NT2/D1 (cell line): ENCODE measurements at regions not wholly inside any gene's neighbourhood (a gene's known extent, or its start where the extent isn't known, plus 50 kb on each side); places are given as distances from the start of the nearest gene placed in this dataset.

ENCODE experiments used
- DNase-seq: peaks from one replicate; pipeline ENCODE4 v3.0.0-alpha.2; 2011; ENCODE audit warnings: low read depth, low spot score
- H3K27me3 ChIP-seq: 2 replicates; pipeline ENCODE4 v1.6.0; 2011; ENCODE audit warnings: mild to moderate bottlenecking; ENCODE audit not compliant: insufficient read length, insufficient read depth
- H3K36me3 ChIP-seq: 2 replicates; pipeline ENCODE4 v1.6.1; 2011; ENCODE audit warnings: mild to moderate bottlenecking, low read length, mixed read lengths; ENCODE audit not compliant: insufficient read depth, insufficient read length
- H3K4me1 ChIP-seq: 2 replicates; pipeline ENCODE4 v1.5.1; 2011; ENCODE audit not compliant: insufficient read depth, insufficient read length
- H3K4me3 ChIP-seq: 2 replicates; pipeline ENCODE4 v1.5.1; 2011; ENCODE audit warnings: low read depth; ENCODE audit not compliant: insufficient read length
- H3K9ac ChIP-seq: 2 replicates; pipeline ENCODE4 v1.6.0; 2011; ENCODE audit warnings: low read depth; ENCODE audit not compliant: insufficient read length
- H3K9me3 ChIP-seq: 2 replicates; pipeline ENCODE4 v1.5.1; 2011; ENCODE audit warnings: mild to moderate bottlenecking, low read length; ENCODE audit not compliant: insufficient read depth
- SUZ12 ChIP-seq: IDR thresholded peaks from 2 replicates; pipeline ENCODE4 v1.6.1; 2011; ENCODE audit not compliant: insufficient read length, insufficient read depth; ENCODE audit errors: extremely low read depth
- YY1 ChIP-seq: IDR thresholded peaks from 2 replicates; pipeline ENCODE4 v1.6.1; 2011; ENCODE audit not compliant: insufficient read length, insufficient read depth
- ZNF274 ChIP-seq: IDR thresholded peaks from 2 replicates; pipeline ENCODE4 v1.6.1; 2011; ENCODE audit warnings: mild to moderate bottlenecking, low read depth, low read length

- Histone ChIP-seq H3K36me3 (no peaks in the 10 kb centered on the region), H3K9me3 (no peaks in the 10 kb centered on the region), H3K4me3 (no peak overlapping the region), H3K4me1 (no peaks in the 10 kb centered on the region), H3K27me3 (no peaks in the 10 kb centered on the region), H3K9ac (no peak overlapping the region)
- DNase-seq = no peak
- TF ChIP-seq SUZ12 (no peak), ZNF274 (no peak), YY1 (no peak)
These were observed 1520.7 kb upstream of the B3GALT2 start for GRCh38 chr1:194707074-194707473.

GRCh38 chr1:194705123-194705854 is 1518.9 kb upstream of the B3GALT2 start:
- no peak for DNase-seq
- Histone ChIP-seq H3K4me1 (no peaks in the 10 kb centered on the region), H3K9ac (no peak overlapping the region), H3K27me3 (no peaks in the 10 kb centered on the region), H3K9me3 (no peaks in the 10 kb centered on the region), H3K4me3 (no peak overlapping the region), H3K36me3 (no peaks in the 10 kb centered on the region)
- no peak for TF ChIP-seq YY1
- no peak for TF ChIP-seq SUZ12
- no peak for TF ChIP-seq ZNF274

- DNase-seq = no peak
- Histone ChIP-seq H3K9ac (no peak overlapping the region), H3K4me1 (no peaks in the 10 kb centered on the region), H3K27me3 (no peaks in the 10 kb centered on the region), H3K9me3 (no peaks in the 10 kb centered on the region), H3K36me3 (no peaks in the 10 kb centered on the region), H3K4me3 (no peak overlapping the region)
- TF ChIP-seq SUZ12 (no peak), ZNF274 (no peak), YY1 (no peak)
These were observed 1512.5 kb upstream of the B3GALT2 start for GRCh38 chr1:194698908-194699318.

- TF ChIP-seq SUZ12 = no peak
- no peak for TF ChIP-seq ZNF274
- TF ChIP-seq YY1 = no peak
These were observed 1506.8 kb upstream of the B3GALT2 start for GRCh38 chr1:194693244-194693643.

GRCh38 chr1:194684636-194685035 is 1498.2 kb upstream of the B3GALT2 start:
- H3K4me3 ChIP-seq = no peak overlapping the region
- no peaks in the 10 kb centered on the region for H3K4me1 ChIP-seq
- DNase-seq = no peak
- no peaks in the 10 kb centered on the region for H3K36me3 ChIP-seq
- H3K27me3 ChIP-seq = no peaks in the 10 kb centered on the region
- no peak overlapping the region for H3K9ac ChIP-seq
- H3K9me3 ChIP-seq = no peaks in the 10 kb centered on the region
- no peak for TF ChIP-seq YY1
- TF ChIP-seq ZNF274 = no peak
- no peak for TF ChIP-seq SUZ12

More at GRCh38 chr1:194693244-194693643, 1506.8 kb upstream of the B3GALT2 start:
- Histone ChIP-seq H3K9me3 (no peaks in the 10 kb centered on the region), H3K9ac (no peak overlapping the region), H3K27me3 (no peaks in the 10 kb centered on the region), H3K36me3 (no peaks in the 10 kb centered on the region), H3K4me1 (no peaks in the 10 kb centered on the region), H3K4me3 (no peak overlapping the region)
- no peak for DNase-seq

GRCh38 chr1:194658090-194658439 is 1471.7 kb upstream of the B3GALT2 start:
- H3K36me3 ChIP-seq = no peaks in the 10 kb centered on the region
- H3K9me3 ChIP-seq = no peaks in the 10 kb centered on the region
- no peak for DNase-seq
- no peak overlapping the region for H3K4me3 ChIP-seq
- TF ChIP-seq YY1 (no peak), SUZ12 (no peak), ZNF274 (no peak)
- H3K9ac ChIP-seq = no peak overlapping the region
- no peaks in the 10 kb centered on the region for H3K27me3 ChIP-seq
- no peaks in the 10 kb centered on the region for H3K4me1 ChIP-seq

GRCh38 chr1:194654956-194655355 is 1468.5 kb upstream of the B3GALT2 start:
- no peaks in the 10 kb centered on the region for H3K27me3 ChIP-seq
- H3K9me3 ChIP-seq = no peaks in the 10 kb centered on the region
- no peak overlapping the region for H3K4me3 ChIP-seq
- H3K36me3 ChIP-seq = no peaks in the 10 kb centered on the region
- H3K9ac ChIP-seq = no peak overlapping the region
- DNase-seq = no peak
- TF ChIP-seq ZNF274 (no peak), SUZ12 (no peak), YY1 (no peak)
- no peaks in the 10 kb centered on the region for H3K4me1 ChIP-seq
